Stimulated activated CD4-positive, alpha-beta T cell treated with anti-CD3 and anti-CD28 coated beads, Interleukin-15, amount 100 ng/mL, for 24 hours (primary cell): ENCODE measurements at regions not wholly inside any gene's neighbourhood (a gene's known extent, or its start where the extent isn't known, plus 50 kb on each side); places are given as distances from the start of the nearest gene placed in this dataset.

ENCODE experiments used
- DNase-seq: peaks from one replicate; pipeline ENCODE4 v3.0.0-alpha.2; 2020

GRCh38 chr11:128251140-128251539 lies 336.2 kb downstream of the ETS1 start:
- no peak for DNase-seq

- no peak for DNase-seq
Observed at GRCh38 chr11:128250482-128250881, 336.9 kb downstream of the ETS1 start.

GRCh38 chr11:128246810-128247594 lies 340.4 kb downstream of the ETS1 start:
- no peak for DNase-seq

GRCh38 chr11:128246364-128246801 lies 341.0 kb downstream of the ETS1 start:
- DNase-seq: no peak

DNA sequence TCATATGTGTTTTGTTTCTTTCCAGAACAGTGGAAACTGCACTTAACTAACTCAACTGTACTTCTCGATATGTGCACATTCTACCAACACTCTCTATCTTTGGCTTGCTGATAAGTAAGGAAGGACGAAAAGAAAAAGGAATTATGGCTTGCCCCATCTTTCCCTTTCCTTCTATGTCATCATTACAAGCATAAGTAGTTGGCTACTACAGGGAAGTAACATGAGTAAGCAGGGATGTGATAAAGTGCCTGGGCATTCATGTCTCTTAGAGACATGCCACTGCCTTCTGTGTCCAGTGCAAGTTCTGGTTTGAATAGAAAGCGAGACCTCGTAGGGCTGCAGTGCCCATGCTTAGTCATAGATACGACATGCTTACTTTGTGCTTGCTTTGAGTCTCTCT lies 342.5 kb downstream of the ETS1 start:
- no peak for DNase-seq

DNA sequence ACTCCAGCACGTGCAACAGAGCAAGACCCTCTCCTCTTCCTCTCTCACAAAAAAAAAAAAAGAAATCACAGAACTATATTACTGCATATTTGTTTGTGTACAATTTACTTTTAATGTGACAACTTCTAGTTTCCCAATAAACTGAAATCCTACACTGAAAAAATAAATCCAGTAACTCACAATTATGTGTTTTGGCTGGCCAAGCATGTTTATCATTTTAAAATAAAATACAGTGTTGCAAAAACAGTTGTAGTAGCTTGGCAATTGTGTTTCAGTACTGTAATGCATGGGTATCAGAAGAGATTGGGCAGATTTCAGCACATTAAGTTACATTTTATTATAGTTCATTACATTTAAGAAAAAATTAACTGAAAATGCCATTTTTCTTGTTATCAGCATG lies 344.9 kb downstream of the ETS1 start:
- no peak for DNase-seq

DNA sequence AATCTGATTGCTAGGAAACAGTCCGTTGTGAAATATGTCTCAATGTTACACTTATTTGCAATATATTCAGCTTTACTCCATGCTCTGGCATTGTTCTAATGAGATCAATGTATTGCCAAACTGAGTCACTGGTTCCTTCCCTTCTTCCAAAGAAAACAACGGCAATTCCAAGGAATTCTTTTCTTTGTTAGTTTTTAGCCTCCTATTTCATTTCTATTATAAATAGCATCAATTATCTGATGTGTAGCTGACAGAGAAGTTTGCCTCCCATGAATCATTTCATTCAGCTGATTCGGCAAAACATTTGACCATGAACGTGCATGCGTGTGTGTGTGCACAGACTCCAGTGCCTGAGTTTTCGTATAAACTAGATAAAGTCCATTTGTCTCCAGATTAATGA lies 346.8 kb downstream of the ETS1 start:
- no peak for DNase-seq

DNA sequence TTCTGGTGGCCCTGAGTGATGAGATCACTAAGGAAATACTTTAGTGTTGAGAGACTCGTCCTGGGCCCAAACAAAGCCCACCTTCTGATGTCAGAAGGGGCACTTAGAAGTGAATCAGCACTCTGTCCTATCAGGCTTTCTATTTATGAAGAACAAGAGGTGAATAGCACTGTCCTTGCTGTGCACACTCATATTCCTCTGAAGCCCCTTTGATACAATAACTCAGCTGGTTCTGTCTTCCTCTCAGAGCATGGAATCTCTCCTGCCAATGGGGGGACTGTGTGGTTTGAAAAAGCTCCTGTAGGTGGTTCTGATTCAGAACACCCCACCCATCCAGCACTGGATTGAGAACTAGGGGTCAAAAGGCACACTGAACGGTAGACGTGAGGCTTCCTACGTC lies 348.1 kb downstream of the ETS1 start:
- no peak for DNase-seq

GRCh38 chr11:128238521-128239265 lies 348.7 kb downstream of the ETS1 start:
- DNase-seq: no peak

GRCh38 chr11:128236506-128237498 lies 350.6 kb downstream of the ETS1 start:
- no peak for DNase-seq

DNA sequence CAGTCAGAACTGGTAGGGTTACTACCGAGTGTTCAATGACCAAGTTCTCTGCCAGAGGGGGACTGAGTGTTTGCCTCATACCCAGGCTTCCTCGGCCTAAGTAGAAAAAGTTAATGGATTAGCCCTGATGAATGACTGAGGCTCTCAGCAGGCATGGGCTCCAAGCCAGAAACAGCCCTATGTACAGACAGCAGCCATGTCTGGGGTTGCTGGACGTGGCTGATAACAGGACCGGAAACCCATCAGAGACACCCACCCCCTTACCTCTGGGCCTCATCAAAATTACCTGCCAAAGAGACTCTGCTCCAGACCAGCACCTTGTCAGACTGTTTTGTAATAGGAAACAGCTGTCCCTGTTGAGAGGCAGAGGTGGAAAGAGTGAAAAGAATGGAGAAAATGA lies 351.4 kb downstream of the ETS1 start:
- DNase-seq: no peak

DNA sequence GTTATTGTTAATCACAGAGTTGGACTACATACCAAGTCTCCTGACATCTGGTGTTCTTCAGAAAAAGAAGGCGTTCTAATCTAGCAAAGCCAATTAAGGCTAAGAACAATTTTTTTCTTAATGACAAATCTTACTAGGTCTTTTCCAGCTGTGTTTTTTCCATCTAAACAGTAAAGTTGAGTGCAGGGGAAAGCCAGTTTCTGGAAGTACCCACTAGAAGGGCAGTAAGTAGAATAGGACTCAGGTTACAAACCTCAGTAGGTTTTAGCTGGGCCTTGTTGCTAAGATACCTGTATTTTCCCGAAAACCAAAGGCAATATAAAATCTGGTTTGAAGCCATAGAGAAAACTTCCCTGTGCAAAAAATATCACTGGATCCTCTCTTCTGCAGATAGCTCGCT lies 351.9 kb downstream of the ETS1 start:
- DNase-seq: no peak

- DNase-seq: no peak
Observed at GRCh38 chr11:128234143-128234542, 353.2 kb downstream of the ETS1 start.

DNA sequence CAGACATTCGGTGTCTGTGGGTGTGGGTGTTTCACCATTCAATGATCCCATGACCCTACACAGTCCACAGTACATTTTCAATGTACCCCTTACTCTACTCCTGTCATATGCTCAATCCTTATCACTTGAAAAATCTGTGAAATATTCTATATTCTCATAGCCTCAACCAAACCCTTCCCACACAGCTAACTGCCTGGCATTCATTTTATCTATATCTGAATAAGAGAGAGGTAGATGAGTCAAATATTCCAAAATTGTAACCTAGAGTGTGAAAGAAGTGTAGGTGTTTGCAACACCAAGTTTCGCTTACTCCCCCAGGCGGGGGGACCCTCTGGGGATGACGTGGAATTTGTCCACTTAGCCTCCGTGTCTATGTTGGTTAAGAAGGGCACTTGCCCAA lies 354.8 kb downstream of the ETS1 start:
- peak; percentile 80 for DNase-seq

DNA sequence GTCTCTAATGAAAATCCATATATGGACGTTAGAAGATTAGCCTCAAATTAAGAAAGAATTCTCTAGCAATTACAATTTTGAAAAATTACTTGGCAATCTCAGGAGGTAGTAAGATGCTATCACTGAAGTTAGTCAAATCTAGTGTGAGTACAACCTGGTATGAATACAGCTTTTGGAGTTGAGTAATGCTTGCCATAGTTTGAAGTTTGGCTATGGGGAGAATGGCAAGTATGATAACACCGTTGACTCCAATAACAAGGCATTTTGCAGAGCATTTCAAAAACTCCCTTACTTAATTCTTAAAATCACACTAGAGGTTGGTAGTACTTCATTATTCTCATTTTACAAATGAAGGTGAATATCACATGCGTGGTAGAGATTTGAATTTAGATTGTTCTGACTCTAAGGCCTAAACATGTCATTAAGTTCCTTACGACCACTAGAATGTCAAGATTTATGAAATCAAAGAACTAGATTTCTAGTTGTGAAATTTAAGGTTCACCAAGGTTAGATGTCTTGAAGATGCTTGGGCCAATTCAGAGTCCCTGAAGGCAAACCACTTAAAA lies 355.4 kb downstream of the ETS1 start:
- DNase-seq: no peak

- DNase-seq: no peak
Observed at GRCh38 chr11:128227466-128227865, 359.9 kb downstream of the ETS1 start.

DNA sequence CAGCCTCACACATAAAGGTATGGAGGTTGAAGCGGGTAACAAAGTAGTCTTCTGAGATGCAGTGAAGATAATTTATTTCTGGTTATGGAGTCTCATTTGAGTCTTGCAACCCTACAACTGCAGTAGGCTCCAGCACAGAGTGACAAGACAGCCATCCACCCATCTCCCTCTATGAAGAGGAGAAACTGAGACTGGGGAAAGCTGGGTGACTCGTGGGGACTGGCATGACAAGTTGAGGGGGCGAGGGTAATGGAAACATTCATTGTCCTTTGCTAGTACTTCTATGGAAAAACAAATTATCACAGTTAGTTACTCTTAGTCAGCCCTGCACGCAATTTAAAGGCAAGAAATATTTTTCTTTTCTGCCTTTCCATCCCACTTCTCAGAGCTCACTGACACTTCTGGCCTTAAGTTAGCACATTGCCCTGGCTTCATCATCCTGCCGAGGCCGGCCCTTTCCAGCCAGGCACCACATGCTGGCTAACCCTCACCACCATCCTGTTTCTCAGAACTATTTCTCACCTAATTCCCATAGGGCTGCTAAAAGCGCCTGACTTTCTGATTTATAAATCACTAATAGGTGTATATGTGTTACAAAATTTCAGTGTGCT lies 361.1 kb downstream of the ETS1 start:
- peak; percentile 71 for DNase-seq

GRCh38 chr11:128222245-128222884 lies 365.0 kb downstream of the ETS1 start:
- DNase-seq: no peak

DNA sequence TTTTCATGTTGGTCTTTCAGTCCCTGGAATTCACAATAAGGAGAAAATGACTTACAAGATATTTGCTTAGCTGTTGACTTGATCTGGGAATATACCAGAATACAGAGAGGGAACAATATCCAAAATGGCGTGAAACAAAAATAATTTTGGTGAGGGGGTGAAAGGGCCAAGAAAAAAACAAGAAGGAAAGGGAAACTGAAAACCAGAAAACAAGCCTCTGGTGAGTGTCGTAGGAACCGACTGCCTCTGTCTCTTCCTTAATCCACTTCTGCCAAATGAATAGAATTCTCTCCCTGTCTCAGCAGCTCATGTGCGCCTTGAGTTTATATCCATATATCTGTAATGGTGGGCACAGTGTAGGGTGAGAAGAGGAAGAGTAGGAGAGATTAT lies 367.6 kb downstream of the ETS1 start:
- no peak for DNase-seq

DNA sequence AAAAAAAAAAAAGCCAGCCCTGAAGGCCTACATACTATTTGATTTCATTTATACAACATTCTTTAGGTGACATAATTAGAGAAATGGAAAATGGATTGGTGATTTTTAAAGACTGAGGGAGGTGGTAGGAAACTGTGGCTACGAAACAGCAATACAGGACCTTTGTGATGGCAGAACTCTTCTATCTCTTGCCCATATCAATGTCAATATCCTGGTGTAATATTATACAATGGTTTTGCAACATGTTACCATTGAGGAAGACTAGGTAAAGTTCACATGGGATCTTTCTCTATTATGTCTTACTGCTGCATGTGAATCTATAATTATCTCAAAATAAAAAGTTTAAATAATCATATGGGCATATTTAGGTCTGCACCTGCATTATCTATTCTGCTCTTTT lies 371.2 kb downstream of the ETS1 start:
- no peak for DNase-seq

GRCh38 chr11:128215238-128215882 lies 372.0 kb downstream of the ETS1 start:
- DNase-seq: no peak
